HG03039 (cell line): ENCODE measurements at regions not wholly inside any gene's neighbourhood (a gene's known extent, or its start where the extent isn't known, plus 50 kb on each side); places are given as distances from the start of the nearest gene placed in this dataset.
"Not testable (repeated sequence)": the region's sequence is repeated elsewhere in the genome, so short reads cannot be mapped to it uniquely, and the experiment has no call there.

Source experiments
- ATAC-seq: cut with Tn5 transposase; IDR thresholded peaks from one replicate; pipeline ENCODE4 v1.9.1; 2021; ENCODE audit warnings: mild to moderate bottlenecking, moderate library complexity; ENCODE audit not compliant: unreplicated experiment

GRCh38 chr4:179344861-179345260 is 1902.6 kb upstream of the AGA start:
- ATAC-seq, result no peak

- no peak for ATAC-seq
Measured at GRCh38 chr4:179352221-179352620, 1910.0 kb upstream of the AGA start.

GRCh38 chr4:179353786-179354185 is 1911.5 kb upstream of the AGA start:
- no peak for ATAC-seq

- no peak for ATAC-seq
Measured at GRCh38 chr4:179361978-179362486, 1919.8 kb upstream of the AGA start.

- not testable (repeated sequence) for ATAC-seq
Measured at GRCh38 chr4:179365932-179366331, 1923.7 kb upstream of the AGA start.

- ATAC-seq, result no peak
Measured at GRCh38 chr4:179372242-179372641, 1930.0 kb upstream of the AGA start.

GRCh38 chr4:179372746-179373145 is 1930.5 kb upstream of the AGA start:
- no peak for ATAC-seq

- ATAC-seq, result not testable (repeated sequence)
Measured at GRCh38 chr4:179378847-179379246, 1936.6 kb upstream of the AGA start.

- no peak for ATAC-seq
Measured at GRCh38 chr4:179392787-179393186, 1950.5 kb upstream of the AGA start.

GRCh38 chr4:179398414-179398813 is 1956.2 kb upstream of the AGA start:
- no peak for ATAC-seq

GRCh38 chr4:179399054-179399782 is 1957.0 kb upstream of the AGA start:
- no peak for ATAC-seq

- no peak for ATAC-seq
Measured at GRCh38 chr4:179415037-179415846, 1973.0 kb upstream of the AGA start.

GRCh38 chr4:179415847-179416223 is 1973.6 kb upstream of the AGA start:
- no peak for ATAC-seq

GRCh38 chr4:179417357-179417756 is 1975.1 kb upstream of the AGA start:
- no peak for ATAC-seq

- no peak for ATAC-seq
Measured at GRCh38 chr4:179437962-179438361, 1995.7 kb upstream of the AGA start.

- no peak for ATAC-seq
Measured at GRCh38 chr4:179441596-179441995, 1999.4 kb upstream of the AGA start.

GRCh38 chr4:179447308-179447707 is 2005.1 kb upstream of the AGA start:
- no peak for ATAC-seq

- ATAC-seq, result no peak
Measured at GRCh38 chr4:179465131-179465797, 2023.0 kb upstream of the AGA start.

- ATAC-seq, result no peak
Measured at GRCh38 chr4:179467878-179468277, 2025.6 kb upstream of the AGA start.

- ATAC-seq, result no peak
Measured at GRCh38 chr4:179472164-179472563, 2029.9 kb upstream of the AGA start.

- no peak for ATAC-seq
Measured at GRCh38 chr4:179478608-179479007, 2036.4 kb upstream of the AGA start.

- no peak for ATAC-seq
Measured at GRCh38 chr4:179485781-179486180, 2043.5 kb upstream of the AGA start.
